BJ (cell line): ENCODE measurements at regions not wholly inside any gene's neighbourhood (a gene's known extent, or its start where the extent isn't known, plus 50 kb on each side); places are given as distances from the start of the nearest gene placed in this dataset.

Experiments
- CTCF ChIA-PET: fragments of 350-600 bp; formaldehyde crosslinking; extraction: SDS; loops from one replicate; lab custom pipeline; 2021; ENCODE audit warnings: antibody characterized with exemption, inconsistent platforms; lab: Yijun Ruan, JAX
- POLR2A ChIA-PET: fragments of 300-600 bp; sonication (Branson Sonifier 250); formaldehyde crosslinking; extraction: SDS; loops from one replicate; lab custom pipeline; 2021; ENCODE audit warnings: antibody characterized with exemption; lab: Charles Lee
- DNase-seq: peaks from one replicate; pipeline ENCODE4 v3.0.0-alpha.2; 2011; ENCODE audit warnings: low read depth
- H3K27me3 ChIP-seq: 2 replicates; pipeline ENCODE4 v1.6.0; 2011; ENCODE audit warnings: low read length; ENCODE audit not compliant: control insufficient read depth, insufficient read depth
- H3K36me3 ChIP-seq: 2 replicates; pipeline ENCODE4 v1.5.1; 2011; ENCODE audit warnings: low read length; ENCODE audit not compliant: control insufficient read depth, insufficient read depth
- H3K4me3 ChIP-seq: 2 replicates; pipeline ENCODE4 v1.5.1; 2011; ENCODE audit warnings: low read depth, mild to moderate bottlenecking, control low read depth, low read length
- TF ChIP-seq, protein P1 (sequence below): IDR thresholded peaks from 2 replicates; pipeline ENCODE4 v1.5.1; 2011; ENCODE audit warnings: low read depth, mild to moderate bottlenecking, control low read depth, inconsistent platforms, low read length, moderate library complexity; ENCODE audit not compliant: insufficient read depth

DNA sequence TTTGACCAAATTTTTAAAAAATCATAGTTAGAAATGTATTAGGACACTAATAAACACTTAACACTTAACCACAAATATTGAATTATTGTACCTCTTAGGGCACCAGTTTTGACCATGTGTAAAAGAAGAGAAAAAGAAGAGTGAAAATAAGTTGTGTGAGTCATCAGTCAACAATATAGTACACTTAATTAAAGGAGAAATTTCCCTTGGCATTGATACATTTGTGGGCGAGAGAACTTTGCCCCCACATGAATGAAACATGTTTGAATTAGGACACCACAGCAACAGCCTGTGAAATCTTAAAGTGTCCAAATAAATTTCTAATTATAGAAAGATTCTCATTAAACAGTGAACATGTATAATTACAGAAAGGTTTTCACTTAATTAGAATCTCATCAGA lies 1292.8 kb upstream of the TENM3 start:
- no peaks in the 10 kb centered on the region for H3K27me3 ChIP-seq
- ChIA-PET POLR2A (no interaction called here), CTCF (interaction anchor here (1.7 kb wide), 1 partner anchor 41 kb away, joined by 5 read pairs; no protein-coding TSS in a partner anchor)
- TF ChIP-seq, protein P1, sequence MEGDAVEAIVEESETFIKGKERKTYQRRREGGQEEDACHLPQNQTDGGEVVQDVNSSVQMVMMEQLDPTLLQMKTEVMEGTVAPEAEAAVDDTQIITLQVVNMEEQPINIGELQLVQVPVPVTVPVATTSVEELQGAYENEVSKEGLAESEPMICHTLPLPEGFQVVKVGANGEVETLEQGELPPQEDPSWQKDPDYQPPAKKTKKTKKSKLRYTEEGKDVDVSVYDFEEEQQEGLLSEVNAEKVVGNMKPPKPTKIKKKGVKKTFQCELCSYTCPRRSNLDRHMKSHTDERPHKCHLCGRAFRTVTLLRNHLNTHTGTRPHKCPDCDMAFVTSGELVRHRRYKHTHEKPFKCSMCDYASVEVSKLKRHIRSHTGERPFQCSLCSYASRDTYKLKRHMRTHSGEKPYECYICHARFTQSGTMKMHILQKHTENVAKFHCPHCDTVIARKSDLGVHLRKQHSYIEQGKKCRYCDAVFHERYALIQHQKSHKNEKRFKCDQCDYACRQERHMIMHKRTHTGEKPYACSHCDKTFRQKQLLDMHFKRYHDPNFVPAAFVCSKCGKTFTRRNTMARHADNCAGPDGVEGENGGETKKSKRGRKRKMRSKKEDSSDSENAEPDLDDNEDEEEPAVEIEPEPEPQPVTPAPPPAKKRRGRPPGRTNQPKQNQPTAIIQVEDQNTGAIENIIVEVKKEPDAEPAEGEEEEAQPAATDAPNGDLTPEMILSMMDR = no peak
- DNase-seq = no peak
- H3K4me3 ChIP-seq = no peak overlapping the region
- no peaks in the 10 kb centered on the region for H3K36me3 ChIP-seq

DNA sequence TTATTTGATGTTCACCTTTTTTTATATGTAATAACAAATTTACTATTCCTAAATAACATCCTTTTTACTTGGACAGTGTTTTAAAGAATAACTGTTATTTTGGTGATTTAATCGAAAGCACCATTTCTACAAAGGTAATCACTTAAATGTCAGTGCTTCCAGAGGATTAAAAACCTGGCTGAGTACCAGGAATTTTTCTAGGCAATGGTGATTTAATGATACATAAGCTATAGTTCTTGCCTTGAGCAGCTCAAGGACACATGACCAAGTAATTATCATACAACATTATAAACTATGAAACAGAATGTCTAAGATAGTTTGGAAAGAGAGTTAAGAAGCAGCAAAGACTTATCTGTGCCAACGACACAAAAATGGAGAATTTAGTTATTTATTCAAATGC lies 1291.9 kb upstream of the TENM3 start:
- H3K27me3 ChIP-seq = no peaks in the 10 kb centered on the region
- ChIA-PET POLR2A (no interaction called here), CTCF (no interaction called here)
- no peaks in the 10 kb centered on the region for H3K36me3 ChIP-seq
- TF ChIP-seq, protein P1 = no peak
- no peak overlapping the region for H3K4me3 ChIP-seq
- no peak for DNase-seq

DNA sequence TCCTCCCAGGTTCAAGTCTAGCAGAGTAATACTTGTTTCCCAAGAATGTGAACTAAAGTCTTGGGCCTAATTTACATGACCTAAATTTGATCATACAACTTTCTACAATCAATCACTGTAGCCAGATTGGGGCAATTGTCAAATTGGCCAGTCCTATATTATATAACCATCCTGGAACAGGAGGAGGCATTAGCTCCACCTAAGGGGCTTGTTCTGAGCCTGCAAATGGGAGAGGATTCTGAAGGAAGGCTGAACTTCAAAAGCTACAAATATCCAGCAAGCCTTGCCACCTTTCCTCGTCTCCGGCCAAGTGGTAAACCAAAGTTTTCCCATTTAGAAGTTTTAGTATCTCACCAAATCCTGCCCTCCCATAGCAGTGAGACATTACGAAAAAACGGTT lies 1289.6 kb upstream of the TENM3 start:
- TF ChIP-seq, protein P1 = peak; percentile 18; the same call in 1 of the 2 replicates
- Histone ChIP-seq H3K36me3 (no peaks in the 10 kb centered on the region), H3K4me3 (no peak overlapping the region), H3K27me3 (no peaks in the 10 kb centered on the region)
- no peak for DNase-seq
- CTCF ChIA-PET = no interaction called here
- POLR2A ChIA-PET = no interaction called here

DNA sequence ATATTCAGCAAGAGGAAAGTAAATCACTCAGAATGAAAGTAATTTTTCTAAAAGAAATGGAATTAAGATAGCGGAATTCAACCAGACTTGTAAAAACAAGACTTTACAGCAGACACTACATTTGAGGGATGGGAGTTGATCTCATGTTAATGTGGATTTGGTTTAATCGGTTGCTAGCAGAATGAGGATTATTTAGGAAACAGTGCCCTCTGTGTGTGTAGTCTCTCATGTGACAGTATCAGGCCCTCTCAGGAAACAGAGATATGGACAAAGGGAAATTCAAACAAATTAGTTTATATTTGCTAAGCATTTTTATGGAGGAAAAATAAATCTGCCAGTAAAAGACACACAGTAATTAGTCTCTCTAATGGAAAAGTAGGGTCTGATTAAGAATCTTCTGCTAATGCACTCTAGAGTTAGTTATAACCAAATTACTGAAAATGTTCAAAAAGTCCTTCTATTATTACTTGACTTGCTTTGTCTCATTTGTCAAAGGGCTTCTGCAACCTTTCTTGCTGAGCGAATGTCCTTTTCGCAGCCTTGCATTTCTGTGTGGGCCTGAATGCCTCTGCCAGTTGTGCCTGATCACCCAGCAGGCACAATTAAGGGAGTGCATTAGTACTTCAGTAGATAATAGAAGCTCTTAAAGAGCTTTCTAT lies 1282.3 kb upstream of the TENM3 start:
- ChIA-PET POLR2A (no interaction called here), CTCF (no interaction called here)
- TF ChIP-seq, protein P1 = no peak
- H3K4me3 ChIP-seq = no peak overlapping the region
- no peak for DNase-seq
- H3K36me3 ChIP-seq = no peaks in the 10 kb centered on the region
- H3K27me3 ChIP-seq = no peaks in the 10 kb centered on the region

DNA sequence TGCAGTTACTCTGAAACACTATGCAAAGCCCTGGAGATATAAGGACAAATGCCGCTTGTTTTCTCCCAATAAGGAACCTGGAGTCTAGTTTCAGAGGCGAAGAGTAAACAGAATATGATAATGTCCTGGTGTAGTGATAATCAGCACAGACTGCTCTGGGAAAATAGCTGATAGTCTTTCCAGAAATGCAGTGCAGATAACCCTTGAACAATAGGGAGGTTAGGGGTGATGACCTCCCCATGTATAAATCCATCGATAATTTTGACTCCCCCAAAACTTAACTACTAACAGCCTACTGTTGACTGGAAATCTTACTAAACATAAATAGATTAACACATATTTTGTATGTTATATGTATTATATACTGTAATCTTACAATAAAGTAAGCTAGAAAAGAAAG lies 1280.9 kb upstream of the TENM3 start:
- no peak for DNase-seq
- Histone ChIP-seq H3K36me3 (no peaks in the 10 kb centered on the region), H3K27me3 (no peaks in the 10 kb centered on the region), H3K4me3 (no peak overlapping the region)
- POLR2A ChIA-PET = no interaction called here
- CTCF ChIA-PET = no interaction called here
- TF ChIP-seq, protein P1 = no peak
